Activated CD4-positive, alpha-beta T cell treated with anti-CD3 and anti-CD28 coated beads, Interleukin-2, Interleukin-4, amounts not matched to agents 100 ng/mL and 50 ng/mL, durations not matched to agents 16 hours and 8 hours (primary cell): ENCODE measurements at regions not wholly inside any gene's neighbourhood (a gene's known extent, or its start where the extent isn't known, plus 50 kb on each side); places are given as distances from the start of the nearest gene placed in this dataset.
"Not testable (repeated sequence)": the region's sequence is repeated elsewhere in the genome, so short reads cannot be mapped to it uniquely, and the experiment has no call there.

Source experiments
- DNase-seq: peaks from one replicate; pipeline ENCODE4 v3.0.0-alpha.2; 2020; ENCODE audit warnings: low spot score

DNA sequence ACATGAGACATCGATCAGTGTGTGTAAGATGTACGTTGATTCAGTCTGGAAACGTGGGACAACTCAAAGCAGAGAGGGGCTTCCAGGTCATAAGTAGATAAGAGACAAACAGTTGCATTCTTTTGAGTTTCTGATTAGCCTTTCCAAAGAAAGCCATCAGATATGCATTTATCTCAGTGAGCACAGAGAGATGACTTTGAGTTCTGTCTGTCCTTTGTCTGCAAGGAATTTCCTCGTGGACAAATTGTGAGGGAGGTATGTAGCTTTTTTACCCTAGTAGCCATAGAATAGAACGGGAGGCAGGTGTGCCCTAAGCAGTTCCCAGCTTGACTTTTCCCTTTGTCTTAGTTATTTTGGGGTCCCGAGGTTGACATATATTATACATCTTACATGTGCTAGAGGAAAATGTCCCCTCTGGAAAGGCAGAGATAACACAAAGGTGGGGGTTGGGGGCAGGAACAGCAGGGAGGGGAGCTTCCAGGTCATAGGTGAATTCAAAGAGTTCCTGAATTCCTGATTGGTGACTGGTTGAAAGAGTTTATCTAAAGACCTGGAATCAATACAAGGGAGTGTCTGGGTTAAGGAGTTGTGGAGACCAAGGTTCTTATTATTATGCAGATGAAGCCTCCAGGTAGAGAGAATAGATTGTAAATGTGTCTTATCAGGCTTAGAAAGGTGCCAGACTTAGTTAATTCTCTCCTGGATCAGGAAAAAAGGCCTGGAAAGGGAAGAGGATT, 237.0 kb downstream of the NFATC2 start:
- no peak for DNase-seq

DNA sequence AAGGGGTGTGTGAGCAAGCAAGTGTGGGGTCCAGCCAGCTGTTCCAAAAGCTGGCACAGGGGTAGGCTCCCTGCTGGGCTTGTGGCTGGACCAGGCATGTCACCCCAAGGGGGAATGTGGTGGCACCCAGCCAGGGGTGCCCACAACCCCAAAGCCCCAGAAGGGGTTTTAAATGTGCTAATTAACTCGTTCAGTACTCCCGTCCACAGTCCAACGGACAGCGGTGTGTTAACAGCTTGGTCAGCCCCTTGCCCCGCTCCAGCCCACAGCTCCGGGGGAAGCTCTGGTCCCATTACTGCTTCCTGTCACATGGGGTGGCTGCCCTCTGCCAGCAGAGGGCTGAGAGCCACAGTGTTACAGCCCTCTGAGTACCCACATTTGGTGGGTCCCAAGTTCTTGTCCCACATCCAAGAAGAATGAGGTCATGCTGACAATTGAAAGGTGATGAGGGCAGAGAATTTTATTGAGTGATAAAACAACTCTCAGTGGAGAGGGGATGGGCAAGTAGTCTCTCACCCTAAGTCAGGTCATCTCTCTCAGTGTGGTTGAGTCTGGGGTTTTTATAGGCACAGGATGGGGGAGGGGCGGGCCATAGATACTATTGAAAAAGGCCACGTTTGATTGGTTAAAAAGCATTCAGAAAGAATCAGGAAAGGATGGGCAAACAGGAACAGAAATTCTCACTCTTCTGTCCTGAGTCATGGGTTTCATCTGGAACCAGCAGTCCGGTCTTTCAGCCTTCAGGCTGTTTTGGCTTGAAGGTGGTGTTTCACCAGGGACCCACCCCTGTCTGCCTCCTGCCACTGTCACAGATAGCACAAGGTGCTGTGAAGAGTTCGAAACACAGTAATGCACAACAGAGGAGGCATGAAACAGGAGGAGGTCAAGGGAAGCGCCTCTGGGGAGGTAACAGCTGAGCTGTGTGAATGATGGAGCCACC, 238.5 kb downstream of the NFATC2 start:
- no peak for DNase-seq

DNA sequence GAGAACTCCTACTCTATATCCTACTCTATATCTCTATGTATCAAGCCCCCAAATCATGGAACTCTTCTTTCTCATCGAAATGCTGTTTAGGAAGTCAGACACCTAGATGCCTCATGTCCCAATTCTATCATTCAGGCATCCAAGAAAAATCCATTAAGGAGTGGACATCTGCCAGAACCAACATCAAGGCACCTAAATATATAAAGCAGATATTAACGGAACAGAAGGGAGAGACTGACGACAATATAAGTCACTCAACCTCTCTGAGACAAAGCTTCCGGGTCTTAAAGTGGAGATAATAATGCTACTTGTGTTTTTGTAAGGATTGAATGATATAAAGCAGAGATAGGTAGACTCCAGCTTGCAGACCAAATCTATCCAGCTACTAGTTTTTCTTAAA, 241.5 kb downstream of the NFATC2 start:
- no peak for DNase-seq

DNA sequence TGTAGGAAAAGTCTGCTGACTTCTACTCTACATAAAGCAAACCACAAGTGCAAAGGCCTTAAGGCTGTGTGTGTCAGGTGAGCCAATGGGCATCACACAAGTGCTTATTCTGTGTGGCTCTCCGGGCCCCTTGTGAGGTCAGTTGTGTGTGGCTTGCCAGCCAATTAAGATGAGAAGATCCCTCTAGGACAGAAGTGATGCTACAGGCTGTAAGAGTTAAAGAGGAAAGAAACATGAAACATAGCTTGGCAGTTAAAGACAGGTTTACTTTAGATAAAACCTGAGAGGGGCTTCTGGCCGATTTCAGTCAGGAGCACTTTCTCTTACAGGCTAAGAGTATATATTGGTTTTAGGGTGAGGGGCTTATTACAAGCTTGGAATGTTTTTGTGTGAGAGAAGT, 242.4 kb downstream of the NFATC2 start:
- no peak for DNase-seq

DNA sequence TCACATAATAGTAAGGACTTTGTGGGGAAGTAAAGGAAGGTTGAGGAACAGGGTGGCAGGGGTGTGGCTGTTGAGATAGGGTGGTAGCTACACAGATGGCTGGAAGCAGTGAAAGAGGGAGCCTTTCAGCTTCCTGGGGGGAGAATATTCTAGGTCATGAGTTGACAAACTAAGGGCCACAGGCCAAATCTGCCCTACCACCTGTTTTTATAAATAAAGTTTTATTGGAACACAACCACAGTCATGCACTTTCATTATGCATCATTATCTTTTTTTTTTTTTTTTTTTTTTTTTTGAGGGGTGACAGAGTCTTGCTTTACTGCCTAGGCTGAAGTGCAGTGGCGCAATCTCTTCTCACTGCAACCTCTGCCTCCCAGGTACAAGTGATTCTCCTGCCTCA, 243.1 kb downstream of the NFATC2 start:
- DNase-seq, result no peak

DNA sequence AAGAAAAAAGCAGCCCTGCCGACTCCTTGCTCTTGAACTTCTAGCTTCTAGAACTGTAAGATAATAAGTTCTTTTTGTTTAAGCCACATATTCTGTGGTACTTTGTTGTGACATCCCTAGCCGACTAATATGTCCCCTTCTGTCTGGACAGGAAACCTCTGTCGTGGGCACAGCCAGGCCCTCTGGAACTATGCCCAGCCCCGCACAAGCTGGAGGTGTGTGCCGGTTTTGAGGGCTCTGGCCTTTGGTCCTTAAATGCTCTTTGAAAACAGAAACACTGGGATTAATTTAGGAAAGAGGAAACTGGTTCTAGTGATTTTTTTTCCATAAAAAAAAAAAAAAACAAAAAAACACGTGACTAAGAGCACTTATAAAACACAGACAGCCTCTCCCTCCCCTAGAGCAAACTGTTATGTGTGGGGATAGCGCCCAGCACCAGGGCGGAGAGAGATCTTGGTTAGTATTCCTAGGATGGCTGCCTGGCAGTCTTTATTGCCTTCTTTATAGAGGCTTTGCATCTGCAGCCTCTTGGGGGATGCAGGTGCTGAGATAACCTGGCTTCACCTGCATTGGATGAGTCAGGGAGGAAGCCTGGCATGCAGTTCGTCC, 244.3 kb downstream of the NFATC2 start:
- DNase-seq, result no peak

DNA sequence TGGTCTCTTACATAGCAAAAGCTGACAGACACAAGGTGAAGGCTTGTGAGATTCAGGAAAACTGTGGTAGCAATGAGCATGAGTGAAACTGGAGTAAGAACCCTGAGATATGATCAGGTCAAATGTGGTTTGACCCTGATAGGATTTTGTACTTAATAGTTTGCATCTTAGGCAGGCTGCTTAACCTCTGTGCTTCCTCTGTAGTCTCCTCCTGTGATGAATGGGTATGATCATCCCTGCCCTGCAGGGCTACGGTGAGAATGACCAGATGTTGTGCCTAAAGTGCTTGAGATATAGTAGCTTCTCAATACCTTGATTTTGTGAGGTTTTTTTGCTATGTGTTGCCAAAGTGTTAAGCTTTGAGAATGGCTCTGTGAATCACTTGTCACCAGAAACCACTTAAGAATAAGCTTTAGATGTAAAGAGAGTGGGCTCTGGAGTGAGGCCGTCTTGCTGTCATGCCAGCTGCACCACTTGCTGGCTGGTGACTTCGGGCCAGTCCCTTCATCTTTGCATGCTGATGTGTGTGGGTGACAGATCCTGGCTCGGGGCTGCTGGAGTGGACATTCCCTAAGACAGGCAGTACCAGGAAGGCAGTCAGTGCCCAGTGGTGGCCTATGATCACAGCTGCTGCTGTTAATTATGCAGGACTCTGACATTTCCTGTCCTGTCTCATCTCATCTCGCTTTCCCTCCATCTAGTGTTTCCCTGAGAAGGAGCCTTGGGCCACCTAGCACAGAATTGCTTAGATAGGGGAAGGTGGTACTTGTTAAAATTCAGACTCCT, 254.7 kb downstream of the NFATC2 start:
- no peak for DNase-seq

DNA sequence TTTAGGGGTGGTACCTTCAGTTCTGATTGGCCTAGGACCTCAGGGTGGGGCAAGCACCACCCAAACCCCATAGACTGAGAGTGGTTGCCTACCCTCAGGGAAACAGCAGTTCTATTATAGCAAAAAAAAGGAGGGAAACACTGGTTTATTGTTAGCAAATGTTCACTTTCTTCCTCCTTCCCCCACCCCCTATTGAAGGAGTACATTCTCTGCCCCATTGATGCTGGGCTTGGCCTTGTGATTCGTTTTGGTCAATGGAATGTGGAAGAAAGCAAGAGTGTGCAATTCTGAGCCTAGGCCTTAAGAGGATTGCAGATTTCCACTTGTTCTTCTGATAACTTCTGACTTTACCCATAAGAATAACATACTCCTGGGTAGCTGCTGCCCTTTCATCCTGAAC, 255.8 kb downstream of the NFATC2 start:
- no peak for DNase-seq

DNA sequence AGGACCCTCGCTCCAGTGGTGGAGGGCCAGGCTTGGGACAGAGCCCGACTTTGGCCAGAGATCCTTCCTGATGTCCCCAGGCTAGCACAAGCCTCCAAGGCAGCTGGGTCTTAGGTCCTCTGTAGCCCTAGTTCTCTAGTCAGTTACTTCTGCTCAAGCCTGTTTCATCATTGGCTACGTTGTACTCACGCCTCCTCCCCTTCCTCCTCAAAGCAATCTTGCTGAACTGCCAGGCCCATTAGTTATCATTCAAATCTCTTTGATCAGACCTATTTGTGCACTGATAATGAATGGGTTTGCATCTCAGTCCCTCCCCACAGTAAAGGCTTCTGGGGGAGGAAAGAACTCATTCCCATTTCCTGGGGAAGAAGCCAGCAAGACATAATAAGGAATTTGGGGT, 256.8 kb downstream of the NFATC2 start:
- no peak for DNase-seq

DNA sequence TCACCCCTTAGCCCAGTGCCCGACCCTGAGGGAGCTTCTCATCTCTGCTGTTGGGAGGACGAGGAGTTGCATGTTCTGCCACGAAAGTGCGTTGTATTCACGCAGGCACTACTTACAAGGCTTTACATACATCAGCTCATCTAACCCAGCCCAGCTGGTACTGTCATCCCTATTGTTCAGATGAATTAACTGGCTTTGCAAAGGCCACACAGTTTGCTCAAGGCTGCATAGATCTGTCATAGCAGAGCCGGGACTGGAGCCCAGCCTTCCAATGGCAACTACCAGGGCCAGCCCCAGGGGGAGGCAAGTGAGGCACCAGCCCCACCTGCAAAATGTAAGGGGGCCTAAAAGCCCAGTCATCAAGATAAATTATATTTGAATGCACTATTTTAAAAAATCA, 257.6 kb downstream of the NFATC2 start:
- no peak for DNase-seq

DNA sequence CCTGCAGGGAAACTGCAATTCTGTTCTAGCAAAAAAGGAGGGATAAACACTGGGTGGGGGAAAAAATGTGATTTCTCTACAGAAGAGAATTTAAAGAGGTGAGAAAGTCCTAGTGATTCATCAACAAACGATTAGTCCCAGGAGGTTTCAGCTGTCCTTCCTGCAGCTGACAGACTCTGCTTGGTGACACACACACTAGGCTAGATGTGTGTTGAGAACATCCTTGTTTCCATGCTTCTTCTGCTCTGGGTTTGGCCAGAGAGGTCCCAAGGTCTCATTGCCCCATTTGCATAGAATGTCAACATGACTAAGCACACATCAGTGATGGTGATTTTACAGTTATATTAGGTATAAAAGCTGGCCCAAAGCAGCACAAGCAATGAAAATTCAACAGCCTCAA, 258.3 kb downstream of the NFATC2 start:
- no peak for DNase-seq

DNA sequence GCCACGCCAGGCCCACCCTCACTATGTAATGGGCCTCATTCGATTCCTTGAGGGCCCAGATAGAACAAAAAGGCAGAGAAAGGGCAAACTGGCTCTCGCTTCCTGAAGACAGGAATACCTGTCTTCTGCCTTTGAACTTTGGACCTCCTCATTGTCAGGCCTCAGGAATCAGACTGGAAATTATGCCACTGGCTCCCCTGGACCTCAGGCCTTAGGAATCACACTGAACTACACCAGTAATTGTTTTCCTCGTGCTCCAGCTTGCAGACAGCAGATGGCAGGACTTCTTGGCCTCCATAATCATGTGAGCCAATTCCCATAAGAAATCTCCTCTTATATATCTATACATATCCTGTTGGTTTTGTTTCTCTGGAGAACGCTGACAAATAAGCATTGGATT, 258.6 kb upstream of the KCNG1 start:
- no peak for DNase-seq

DNA sequence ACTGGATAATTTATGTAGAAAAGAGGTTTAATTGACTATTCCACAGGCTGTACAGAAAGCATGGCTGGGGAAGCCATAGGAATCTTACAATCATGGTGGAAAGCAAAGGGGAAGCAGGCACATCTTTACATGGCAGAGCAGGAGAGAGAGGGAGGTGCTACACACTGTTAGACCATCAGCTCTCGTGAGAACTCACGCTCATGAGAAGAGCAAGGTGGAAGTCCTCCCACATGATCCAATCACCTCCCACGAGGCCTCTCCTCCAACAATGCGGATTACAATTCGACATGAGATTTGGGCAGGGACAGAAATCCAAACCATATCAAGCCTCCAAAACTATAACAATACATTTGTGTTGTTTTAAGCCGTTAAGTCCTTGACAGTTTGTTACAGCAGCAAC, 257.1 kb upstream of the KCNG1 start:
- no peak for DNase-seq

DNA sequence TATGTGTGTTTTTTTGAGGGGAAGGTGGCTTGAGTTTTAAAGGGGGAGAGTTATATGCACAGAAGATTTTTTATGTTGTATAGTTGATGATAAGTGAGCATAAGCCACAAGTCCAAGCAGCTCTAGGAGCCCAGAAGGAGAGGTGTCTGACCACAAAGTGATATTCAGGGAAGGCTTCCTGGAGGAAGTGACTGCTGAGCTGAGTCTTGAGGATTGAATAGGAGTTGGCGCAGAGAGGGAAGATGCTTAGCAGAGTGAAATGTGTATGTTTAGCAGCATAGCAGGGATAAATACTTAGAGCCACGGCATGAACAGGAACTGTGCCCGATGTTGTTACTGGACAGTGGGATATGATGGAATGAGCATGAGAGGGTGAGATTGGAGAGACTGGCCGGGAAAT, 255.1 kb upstream of the KCNG1 start:
- DNase-seq, result no peak

DNA sequence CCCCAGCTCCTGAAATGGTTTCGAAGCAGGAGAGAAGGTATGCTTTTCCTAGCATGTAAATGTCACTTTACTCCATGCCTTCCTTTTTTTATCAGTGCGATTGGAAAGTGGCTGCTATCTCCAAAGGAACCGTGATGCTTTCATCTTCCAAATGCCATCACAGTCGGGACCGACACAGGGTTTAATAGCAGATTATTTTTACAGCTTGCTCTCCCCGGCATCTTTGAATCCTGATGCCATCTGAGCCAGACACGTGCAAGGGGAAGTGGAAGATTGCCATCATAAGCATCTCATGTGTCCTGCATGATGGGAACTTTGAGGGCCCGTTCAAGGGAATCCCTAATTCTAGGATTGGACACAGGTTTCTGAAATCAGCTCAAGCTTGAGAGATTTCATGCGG, 253.4 kb upstream of the KCNG1 start:
- DNase-seq, result no peak

DNA sequence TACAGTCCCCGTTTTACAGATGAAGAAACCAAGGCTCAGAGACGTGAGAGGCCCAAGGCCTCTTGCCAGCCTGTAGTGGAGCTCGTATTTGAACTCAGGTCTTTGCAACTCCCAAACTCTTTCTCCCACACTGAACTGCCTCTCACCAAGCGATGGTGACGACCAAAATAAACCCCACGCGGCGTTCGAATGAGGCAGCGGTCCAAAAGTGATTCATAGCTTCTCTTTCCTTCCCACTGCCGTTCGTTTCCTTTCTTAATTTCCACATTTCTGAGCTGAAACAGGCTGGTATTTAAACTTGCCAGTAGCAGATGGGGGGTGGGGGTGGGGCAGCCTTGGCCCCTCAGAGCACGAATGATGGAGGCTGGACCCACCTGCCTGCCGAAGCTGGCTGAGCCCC, 252.9 kb upstream of the KCNG1 start:
- DNase-seq, result no peak

DNA sequence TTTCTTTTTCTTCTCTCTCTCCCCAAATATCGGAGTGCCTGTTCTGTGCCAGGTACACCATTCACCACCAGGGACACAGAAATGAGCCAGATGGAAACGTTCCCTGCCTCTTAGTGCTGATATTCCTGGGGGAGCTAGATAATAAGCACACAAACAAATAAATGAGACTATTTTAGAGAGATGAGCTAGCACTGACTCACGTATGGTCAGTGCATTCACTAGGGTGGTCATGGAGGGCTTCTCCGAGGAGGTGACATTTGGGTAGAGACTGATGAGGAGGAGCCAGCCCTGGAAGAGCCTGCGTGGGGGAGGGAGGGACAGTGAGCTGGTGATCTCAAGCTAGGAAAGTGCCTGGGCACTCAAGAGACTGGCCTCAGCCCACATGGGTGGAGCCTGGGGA, 252.3 kb upstream of the KCNG1 start:
- DNase-seq, result no peak

DNA sequence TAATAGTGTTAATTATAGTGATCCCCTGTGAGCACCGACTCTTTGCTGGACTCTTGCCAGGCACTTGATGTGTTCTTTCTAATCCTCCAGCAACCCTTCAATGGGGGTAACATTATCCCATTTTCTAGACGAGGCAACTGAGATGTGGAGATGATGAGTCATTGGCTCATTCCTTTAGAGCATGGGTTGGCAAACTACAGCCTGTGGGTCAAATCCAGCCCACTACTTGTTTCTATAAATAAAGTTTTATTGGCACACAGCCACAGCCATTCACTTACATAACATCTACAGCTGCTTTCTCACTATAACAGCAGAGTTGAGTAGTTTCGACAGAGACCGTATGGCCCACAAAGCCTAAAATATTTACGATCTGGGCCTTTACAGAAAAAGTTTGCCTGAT, 249.5 kb upstream of the KCNG1 start:
- no peak for DNase-seq

DNA sequence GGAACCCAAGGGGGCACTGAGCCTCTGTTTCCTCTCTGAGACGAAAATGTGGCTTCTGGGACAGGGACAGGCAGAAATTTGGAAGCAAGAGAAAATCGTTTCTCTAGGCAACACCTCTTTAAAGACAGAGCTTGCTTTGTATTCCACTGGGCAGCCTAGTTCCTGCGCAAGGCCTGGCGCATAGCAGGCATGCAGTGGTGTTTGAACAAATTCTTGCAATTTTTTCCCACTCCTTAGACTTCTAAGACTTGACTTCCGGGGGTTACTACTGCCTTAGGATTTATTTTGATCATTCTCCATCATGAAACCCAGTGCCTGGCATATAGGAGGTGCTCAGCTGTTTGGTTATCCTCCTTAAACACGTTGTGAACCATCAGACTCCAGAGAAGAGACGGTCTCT, 249.0 kb upstream of the KCNG1 start:
- no peak for DNase-seq

DNA sequence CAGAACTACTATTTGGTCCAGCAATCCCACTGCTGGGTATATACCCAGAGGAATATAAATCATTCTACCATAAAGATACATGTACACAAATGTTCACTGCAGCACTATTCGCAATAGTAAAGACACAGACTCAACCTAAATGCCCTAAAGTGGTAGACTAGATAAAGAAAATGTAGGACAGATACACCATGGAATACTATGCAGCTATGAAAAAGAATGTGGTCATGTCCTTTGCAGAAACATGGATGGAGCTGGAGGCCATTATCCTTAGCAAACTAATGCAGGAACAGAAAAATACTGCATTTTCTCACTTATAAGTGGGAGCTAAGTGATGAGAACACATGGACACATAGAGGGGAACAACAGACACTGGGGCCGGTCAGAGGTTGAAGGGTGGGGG, 248.4 kb upstream of the KCNG1 start:
- not testable (repeated sequence) for DNase-seq

DNA sequence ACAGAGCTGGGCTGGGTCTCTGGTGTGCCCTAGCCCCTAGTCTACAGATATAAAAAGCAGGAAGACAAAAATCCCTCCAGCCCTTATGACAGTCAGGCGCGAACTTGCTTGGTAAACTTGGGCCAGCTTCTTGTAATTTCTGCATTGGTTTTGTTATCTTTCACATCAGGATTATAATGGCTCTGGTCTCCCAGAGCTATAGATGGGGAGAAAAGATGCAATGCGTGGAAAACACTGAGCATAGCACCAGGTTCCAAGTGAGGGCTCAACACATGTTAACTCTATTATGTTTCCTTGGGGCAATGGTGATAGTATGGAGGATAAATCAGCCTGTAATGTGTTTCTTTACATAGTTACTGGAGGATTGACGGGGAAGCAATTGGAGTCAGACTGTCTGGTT, 246.8 kb upstream of the KCNG1 start:
- no peak for DNase-seq

DNA sequence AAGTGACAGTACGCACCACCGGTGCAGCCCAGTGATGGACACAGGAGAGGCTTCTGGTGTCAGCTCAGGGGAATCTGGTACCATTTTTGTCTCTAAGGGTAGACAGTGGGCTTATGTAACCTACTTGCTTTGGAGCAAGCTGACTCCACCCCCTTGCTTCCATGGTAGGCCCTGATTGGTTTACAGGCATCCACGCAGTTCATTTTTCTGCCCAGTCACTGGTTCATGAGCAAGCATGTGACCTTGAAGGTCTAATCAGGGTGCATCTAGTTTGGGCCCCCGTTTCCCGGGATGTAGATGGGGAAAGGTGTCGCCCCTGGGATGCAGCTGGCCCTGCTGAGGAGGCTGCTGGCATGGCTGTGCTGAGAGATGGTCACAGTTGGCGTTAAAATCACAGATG, 244.8 kb upstream of the KCNG1 start:
- no peak for DNase-seq
